HG02759 (cell line): ENCODE measurements at regions not wholly inside any gene's neighbourhood (a gene's known extent, or its start where the extent isn't known, plus 50 kb on each side); places are given as distances from the start of the nearest gene placed in this dataset.
"Not testable (repeated sequence)": the region's sequence is repeated elsewhere in the genome, so short reads cannot be mapped to it uniquely, and the experiment has no call there.

Source experiments
- ATAC-seq: cut with Tn5 transposase; IDR thresholded peaks from one replicate; pipeline ENCODE4 v1.9.1; 2021; ENCODE audit warnings: mild to moderate bottlenecking, moderate library complexity; ENCODE audit not compliant: unreplicated experiment

DNA sequence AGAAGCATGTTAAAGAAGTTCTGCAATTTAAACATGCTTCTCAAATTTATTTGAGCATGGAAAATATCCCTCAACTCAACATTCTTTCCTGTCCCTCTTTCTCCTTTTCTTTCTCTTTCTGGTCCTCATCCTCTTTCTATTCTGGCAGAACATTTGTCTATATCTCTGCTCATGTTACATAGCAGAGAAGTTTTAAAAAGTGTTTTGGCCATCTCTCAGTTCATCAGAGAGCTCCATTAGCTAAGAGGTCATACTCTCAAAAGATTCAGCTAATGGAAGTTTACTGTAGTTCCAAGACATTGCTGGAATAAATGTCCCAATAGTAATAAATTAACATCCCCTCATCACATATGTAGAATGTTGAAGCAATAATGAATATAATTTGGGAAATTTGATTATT is 53.5 kb downstream of the XCL2 start:
- no peak for ATAC-seq

DNA sequence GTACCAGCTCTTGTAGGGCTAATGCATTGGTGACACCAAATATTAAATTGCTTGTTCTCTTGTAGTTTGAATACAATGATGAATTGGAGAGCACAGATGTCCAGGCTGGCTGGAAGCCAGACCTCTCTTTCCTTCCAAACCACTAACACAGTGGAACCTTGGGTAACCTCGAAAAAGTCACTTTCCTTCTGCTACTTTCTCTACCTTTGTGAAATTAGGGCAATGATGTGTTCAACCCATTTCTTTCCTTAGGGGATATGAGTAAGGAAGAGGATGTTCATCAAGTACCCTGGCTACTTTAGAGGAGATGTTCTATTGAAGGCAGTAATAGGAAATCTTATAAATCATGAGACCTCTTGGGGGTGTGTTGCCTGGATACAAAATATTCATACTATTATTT is 55.7 kb downstream of the XCL2 start:
- ATAC-seq = no peak

DNA sequence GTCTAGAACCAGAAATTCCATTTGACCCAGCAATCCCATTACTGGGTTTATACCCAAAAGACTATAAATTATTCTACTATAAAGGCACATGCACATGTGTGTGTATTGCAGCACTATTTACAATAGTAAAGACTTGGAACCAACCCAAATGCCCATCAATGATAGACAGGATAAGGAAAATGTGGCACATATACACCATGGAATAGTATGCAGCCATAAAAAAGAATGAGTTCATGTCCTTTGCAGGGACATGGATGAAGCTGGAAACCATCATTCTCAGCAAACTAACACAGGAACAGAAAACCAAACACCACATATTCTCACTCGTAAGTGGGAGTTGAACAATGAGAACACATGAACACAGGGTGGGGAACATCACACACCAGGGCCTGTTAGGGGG is 57.0 kb downstream of the XCL2 start:
- ATAC-seq = not testable (repeated sequence)

DNA sequence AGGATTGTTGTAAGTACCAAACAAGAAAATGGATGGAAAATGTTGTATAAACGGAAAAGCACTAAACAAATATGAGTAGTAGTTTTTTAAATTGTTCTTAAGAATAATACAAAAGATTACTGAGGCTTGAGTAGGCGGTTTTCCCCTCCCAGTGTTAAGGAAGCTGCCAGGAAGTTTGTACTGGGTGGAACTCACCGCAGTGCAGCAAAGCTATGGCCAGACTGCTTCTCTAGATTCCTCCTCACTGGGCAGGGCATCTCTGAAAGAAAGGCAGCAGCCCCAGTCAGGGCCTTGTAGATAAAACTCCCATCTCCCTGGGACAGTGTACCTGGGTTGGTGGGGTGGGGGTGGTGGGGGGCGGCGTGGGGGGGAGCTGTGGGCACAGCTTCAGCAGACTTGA is 58.7 kb downstream of the XCL2 start:
- ATAC-seq = no peak

DNA sequence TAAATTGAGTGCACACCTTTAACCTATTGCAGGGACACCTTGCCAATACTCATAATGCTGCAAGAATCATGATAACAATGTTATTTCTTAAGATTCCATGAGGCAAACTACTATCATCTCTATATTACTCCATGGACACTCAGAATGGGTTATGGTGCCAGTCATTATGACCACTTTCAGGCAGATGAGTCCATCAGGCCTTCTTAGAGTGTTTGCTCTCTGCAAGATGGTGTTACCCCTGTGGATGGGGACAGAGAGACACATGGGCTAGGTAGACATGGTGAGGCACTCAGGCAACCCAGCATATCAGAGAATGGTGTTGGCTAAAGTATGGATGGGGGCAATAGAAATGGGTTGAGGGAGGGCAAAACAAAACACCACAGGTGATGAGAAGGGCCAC is 59.7 kb downstream of the XCL2 start:
- ATAC-seq = no peak

DNA sequence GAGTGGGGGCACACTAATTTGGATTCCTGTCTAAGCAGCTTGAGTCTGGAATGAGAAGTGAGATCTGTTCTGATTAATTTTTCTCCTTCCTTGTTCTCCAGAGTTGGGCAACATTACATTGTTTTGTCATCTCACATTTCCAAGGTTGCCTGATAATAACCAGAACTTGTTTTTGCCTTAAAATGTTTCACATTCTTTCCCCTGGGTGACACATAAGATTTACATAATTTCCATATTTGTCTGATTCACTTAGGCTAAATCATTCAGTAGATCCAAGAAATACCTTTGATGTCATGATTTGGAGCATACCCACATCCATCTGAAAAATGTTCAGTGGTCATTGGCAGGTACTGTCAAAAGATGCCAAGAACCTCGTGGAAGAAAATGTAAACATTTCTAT is 60.3 kb downstream of the XCL2 start:
- ATAC-seq = no peak

DNA sequence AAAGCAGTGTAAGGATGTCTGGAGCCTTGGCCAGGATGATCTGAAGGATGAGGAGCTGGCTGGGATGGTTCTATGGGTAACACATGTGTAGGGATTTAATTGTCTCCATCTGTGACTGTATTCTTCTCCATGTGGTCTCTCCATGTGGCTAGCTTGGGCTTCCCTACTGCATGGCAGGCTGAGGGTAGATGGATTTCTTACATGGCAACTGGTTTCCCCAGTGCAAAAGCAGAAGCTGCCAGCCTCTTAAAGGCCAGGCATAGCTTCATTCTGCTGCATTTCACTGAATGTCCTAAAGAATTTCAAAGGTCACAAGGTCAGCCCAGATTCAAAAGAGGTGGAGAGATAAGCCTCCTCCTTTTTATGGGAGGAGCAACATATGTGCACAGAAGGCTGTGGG is 61.7 kb downstream of the XCL2 start:
- ATAC-seq = no peak

DNA sequence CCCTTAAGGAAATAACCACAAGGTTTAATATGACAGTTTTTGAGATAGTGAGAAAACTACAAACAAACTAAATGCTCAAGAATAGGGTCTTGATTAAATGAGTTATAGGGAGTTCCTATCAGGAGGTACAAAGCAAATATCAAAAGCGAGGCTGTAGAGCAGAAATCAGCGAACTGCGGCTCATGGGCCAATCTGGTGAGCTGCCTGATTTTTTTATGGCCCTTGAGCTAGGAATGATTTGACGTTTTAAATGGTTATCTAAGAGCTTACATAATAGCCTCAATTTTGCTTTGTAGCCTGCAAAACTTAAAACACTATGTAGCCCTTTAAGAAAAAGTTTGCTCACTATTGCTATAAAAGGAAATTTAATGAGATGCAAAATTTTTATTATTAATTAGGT is 62.2 kb downstream of the XCL2 start:
- ATAC-seq = no peak

DNA sequence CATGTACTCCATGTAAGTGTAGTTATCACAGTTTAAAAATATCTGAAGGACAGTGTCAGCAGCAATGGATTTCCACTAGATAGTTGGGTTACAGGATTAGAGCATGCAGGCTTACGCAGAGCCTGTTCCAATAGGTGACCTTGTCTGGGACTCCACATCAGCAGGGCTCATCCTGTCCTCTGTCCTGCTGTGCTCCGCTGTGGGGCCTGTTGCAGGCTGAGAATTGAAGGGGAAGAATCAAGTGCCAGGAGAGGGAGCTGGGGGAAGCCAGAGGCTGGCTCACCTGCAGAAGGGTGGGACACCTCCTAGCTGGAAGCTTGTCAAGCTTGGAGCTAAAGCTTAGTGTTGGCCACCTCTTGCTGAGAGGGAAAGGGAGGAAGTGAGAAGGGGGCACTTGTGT is 62.8 kb downstream of the XCL2 start:
- no peak for ATAC-seq

DNA sequence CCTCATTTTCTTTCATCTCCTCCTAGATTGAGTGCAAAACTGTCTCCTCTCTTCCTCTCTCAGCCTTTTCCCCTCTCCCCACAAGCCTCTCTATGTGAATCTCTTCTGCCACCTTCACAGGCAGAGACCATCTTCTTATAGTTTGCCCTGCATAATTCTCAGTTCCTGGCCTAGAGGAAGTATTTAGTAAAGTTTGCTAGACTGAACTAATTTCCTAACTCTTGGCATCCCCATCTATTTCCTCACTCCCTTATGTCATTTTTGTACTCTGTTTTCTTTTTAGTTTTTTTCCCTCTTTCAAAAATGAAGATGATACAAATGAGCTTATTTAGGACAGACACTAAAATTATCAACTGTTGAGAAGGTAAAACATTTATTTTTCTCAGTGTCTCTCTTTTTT is 66.0 kb downstream of the XCL2 start:
- ATAC-seq = no peak

DNA sequence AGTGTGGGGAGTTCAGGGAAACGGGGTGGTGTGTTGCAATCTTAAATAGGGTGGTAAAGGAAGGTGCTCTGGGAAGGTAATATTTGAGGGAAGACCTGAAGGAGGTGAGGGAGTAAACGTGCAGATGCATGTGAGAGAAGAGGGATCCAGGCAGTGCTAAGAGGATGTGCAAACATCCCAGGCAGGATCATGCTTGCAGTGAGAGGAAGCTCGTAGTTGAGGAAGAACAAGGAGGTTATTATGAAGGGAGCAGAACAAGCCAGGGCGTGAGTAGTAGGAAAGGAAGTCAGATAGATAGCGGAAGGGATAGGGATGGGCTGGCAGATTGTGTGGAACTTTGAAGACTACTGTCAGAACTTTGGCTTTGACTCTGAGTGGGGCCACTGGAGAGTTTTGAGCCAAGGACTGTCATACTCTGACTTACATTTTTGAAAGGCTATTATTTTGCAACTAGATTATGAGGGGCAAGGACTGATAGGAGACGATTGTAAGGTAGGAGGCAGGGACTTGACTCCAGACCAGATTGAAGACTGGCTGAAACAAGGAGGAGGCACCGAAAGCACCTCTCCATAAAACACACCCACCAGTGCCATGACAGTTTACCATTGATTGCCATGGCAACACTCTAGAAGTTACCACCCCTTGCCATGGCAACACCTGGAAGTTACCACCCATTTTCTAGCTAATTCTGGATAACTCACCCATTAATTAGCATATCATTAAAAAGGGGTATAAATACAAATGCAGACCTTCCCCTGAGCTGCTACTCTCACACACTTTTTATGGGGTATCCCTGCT is 67.0 kb downstream of the XCL2 start:
- no peak for ATAC-seq

DNA sequence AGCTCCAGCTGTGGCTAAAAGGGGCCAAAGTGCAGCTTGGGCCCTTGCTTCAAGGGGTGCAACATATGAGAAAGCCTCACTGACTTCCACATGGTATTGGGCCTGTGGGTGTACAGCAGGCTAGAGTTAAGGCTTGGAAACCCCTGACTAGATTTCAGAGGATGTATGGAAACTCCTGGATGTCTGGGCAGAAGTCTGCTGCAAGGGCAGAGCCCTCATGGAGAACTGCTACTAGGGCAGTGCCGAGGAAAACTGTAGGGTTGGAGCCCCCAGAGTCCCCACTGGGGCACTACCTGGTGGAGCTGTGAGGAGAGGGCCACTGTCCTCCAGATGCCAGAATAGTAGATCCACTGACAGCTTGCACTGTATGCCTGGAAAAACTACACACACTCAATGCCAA is 69.5 kb downstream of the XCL2 start:
- ATAC-seq = no peak

DNA sequence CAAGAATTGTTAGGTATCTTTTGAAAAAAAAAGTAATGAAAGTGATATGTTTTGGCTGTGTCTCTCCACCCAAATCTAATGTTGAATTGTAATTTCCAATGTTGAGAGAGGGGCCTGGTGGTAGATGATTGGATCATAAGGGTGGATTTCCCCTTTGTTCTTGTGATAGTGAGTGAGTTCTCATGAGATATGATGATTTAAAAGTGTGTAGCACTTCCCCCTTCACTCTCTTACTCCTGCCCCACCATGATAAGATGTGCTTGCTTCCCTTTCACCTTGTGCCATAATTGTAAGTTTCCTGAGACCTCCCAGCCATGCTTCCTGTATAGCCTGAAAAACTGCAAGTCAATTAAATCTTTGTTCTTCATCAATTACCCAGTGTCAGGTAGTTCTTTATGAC is 70.7 kb downstream of the XCL2 start:
- ATAC-seq = no peak

DNA sequence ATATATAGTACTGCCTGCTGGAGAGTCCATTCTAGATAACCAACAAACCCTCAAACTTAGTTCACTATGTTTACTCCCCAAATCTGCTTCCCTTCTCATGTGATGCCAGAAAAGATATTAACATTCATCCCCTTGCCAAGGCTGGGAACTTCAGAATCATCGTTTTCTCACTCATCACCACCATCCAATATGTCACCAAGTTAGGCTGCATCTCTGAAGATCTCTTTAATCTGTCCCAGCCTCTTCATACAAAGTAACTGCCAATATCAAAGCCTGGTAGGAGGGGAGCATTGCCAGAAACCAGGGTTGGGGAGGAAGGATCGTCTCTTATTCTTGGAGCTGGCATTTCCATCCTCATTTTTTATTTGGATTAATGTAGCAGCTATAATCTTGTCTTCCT is 71.6 kb downstream of the XCL2 start:
- no peak for ATAC-seq

DNA sequence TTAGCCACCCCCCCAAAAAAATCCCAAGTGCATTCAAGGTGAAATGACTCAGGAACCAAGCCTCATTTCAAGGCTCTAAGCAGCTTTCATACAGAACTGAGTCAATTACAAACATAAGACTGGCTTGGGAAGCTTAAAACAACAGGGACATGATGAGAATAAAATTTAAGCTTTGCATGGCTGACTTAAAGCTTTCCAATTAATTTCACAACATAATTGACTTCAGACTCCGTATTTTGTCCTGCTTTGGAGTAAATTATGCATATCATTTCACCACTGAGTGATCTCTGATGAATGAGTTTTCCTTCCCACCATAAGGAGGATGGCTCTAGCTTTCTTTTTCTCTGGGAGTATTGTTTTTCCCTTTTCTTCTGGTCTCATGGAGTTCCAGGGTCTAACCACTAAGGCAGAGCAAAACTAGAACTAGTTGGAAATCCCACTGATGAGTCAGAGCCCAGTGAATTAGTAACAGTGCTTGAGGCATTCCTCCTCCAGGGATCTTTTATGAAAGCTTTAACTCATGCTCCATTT is 72.8 kb downstream of the XCL2 start:
- ATAC-seq = no peak

DNA sequence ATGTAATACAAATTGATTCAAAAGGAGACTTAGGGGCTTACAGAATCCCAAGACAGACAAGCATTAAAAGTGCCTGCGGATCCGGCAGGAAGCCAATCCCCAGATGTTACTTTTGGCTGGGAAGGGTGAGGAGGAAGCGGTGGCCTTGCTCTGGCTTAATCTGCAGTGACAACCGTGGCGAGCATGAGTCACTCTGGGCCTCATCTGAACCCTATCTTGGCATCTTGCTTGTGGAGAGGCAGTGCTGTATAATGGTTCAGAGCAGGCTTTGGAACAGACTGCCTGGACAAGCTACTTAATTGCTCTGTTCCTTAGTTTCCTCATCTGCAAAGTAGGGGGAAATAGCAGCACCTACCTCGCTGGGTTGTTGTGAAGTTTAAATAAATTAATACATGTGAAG is 74.1 kb downstream of the XCL2 start:
- no peak for ATAC-seq

DNA sequence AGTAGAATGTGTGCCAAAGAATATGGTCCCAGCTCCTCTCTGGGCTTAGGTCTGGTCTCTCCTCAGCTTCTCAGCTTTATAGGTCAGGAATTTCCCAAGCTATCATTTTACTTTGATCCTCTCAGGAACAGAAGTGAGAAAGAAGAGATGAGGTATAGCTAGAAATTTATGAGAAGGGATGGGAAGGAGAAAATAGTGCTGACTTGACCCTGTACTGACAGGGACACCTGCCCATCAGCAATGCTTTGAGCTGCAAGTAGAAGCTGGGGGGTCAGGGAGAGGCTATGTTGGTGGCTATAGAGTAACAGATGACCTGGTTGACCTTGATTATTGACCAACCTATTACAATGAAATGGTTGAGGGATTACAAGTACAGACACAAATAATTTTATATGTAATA is 75.0 kb downstream of the XCL2 start:
- ATAC-seq = no peak

DNA sequence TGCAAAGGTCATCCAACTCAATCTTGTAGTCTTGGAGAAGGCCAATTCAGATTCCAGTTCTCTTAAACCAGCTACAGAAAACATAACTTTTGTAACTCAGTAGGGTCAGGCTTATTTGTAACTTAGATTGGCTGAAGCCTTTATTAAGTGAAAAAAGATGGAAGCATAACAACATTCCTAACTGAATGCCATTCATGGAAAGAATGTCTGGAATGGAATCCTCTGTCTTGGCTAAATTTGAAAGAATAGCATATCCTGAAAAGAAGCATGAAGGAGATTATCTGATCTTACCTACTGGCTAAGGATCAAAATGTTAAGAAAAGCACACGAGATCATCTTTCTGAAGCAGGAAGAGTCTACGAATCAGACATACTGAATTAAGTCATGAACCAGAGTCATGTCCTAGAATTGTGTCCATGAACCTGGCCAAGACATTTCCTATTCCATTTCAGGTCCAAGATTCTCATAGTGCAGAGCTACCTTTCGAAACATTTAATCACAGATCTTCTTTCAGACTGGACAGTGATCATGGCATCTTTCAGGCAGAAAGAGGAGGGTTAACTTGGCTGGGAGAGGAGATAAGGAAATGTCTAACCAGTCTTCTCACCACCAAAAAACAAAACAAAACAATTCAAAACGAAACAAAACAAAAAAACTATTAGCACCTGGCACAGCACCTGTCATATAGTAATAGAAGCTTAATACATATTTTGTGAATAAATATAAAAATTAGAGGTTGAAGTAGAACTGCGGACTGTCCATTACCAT is 75.6 kb downstream of the XCL2 start:
- ATAC-seq = no peak

DNA sequence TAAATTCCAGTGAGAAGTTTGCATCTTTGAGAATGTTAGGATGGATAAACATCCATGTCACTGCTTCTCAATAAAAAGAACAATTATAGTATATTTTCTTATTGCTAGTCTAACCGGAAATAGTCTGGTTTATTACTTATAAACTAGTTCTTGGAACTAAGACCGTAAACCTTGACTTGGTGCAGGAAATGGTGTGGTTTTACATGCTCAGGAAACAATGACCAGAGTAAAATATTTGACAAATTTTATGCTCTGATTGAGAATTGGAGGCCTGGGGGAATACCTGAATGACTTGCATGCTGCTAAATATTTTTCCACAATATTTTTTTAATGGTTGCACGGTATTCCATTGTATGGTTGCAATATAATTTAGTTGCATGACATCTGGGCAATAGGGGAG is 76.3 kb downstream of the XCL2 start:
- peak; percentile 41 for ATAC-seq

DNA sequence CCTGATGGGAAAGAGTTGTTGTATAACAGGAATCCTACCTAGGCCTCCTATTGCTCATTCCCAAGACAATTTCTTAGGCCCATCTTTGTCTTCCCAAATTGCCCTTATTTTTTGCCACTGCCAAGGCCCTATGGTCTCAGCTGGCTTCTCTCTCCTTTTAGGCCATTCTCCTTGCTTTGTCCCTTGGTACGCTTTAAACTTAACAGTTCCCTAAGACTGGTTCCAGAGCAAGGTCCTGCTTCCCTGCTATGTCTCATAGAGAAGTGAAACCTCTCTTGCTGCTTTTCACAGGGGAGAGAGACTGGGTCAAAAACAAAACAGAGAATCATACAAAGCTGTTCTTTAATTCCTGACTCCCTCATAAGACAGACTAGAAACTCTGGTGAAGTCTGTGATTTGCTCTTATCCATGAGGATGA is 77.1 kb downstream of the XCL2 start:
- ATAC-seq = peak; percentile 58

DNA sequence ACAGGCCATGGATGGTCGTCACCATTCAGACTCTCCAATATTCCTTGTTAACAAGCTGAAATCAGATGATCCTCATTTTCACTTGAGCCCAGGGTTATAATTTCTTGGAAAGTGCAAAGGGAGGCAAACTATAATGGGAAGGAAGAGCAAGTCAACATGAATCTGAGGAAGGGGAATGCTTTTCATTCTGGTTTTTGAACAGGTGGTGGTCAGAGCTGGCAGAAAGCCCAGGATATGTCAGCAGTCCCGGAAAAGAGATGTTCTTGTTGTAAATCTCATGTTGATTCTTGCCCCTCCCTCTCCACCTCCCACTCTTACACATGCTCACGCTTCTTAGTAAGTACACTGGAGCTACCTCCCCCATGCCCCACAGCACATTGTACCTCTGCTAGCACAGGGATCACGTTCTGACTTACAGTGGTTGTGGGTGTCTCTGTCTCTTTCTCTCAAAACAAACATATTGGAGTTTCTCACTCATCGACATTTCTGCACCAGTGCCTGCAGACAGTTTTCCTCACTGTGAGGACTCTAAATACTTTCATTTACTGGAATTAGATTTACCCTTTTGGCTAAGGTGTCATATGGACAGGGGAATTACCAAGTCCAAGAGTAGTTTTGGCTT is 77.6 kb downstream of the XCL2 start:
- ATAC-seq = peak; percentile 63

DNA sequence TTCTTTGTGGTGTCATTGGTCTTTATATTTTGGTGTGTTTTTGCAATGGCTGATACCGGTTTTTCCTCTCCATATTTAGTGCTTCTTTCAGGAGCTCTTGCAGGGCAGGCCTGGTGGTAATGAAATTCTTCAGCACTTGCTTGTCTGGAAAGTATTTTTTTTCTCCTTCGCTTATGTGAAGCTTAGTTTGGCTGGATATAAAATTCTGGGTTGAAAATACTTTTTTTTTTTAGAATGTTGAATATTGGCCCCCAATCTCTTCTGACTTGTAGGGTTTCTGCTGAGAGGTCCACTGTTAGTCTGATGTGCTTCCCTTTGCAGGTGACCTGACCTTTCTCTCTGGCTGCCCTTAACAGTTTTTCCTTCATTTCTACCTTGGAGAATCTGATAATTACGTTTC is 82.7 kb downstream of the XCL2 start:
- ATAC-seq = not testable (repeated sequence)
